H1 (cell line): ENCODE measurements at regions not wholly inside any gene's neighbourhood (a gene's known extent, or its start where the extent isn't known, plus 50 kb on each side); places are given as distances from the start of the nearest gene placed in this dataset.

ENCODE experiments used
- CTCF ChIA-PET: fragments of 300-600 bp; sonication (Branson Sonifier 250); formaldehyde crosslinking; loops from one replicate; lab custom pipeline; 2021; ENCODE audit not compliant: partially characterized antibody; lab: Charles Lee
- POLR2A ChIA-PET: fragments of 300-600 bp; sonication (Branson Sonifier 250); formaldehyde crosslinking; loops from one replicate; lab custom pipeline; 2021; ENCODE audit warnings: inconsistent platforms; ENCODE audit not compliant: partially characterized antibody; lab: Charles Lee
- DNase-seq, 2 experiments: peaks; one replicate each; pipeline versions ENCODE4 v3.0.0 to v3.0.0-alpha.2; 2010 to 2022; ENCODE audit warnings: low spot score in 2 of 2, low read depth in 1 of 2, mixed read lengths in 1 of 2
- FAIRE-seq: peaks from 2 replicates; lab custom pipeline; 2011; peaks lifted over from hg19 to GRCh38; lab: Jason Lieb, UNC
- H2AFZ ChIP-seq: 2 replicates; pipeline ENCODE4 v1.8.1; 2012; ENCODE audit warnings: low read length, inconsistent platforms
- H2AK5ac ChIP-seq: 2 replicates; pipeline ENCODE4 v1.6.1; 2013; ENCODE audit warnings: low read depth, low read length
- H2BK120ac ChIP-seq: replicated peaks from 2 replicates; pipeline ENCODE3; 2013; ENCODE audit warnings: low read depth, low read length, inconsistent platforms
- H2BK12ac ChIP-seq: 2 replicates; pipeline ENCODE4 v1.6.1; 2013; ENCODE audit warnings: low read depth, low read length
- H2BK15ac ChIP-seq: 2 replicates; pipeline ENCODE4 v1.6.1; 2013; ENCODE audit warnings: low read length
- H2BK20ac ChIP-seq: 2 replicates; pipeline ENCODE4 v1.6.1; 2013; ENCODE audit warnings: low read length
- H2BK5ac ChIP-seq: 2 replicates; pipeline ENCODE4 v1.6.1; 2013; ENCODE audit warnings: low read depth, low read length
- H3K14ac ChIP-seq: 2 replicates; pipeline ENCODE4 v1.6.1; 2013; ENCODE audit warnings: inconsistent platforms; ENCODE audit not compliant: insufficient read length
- H3K18ac ChIP-seq: 2 replicates; pipeline ENCODE4 v1.6.1; 2013; ENCODE audit warnings: low read length; ENCODE audit errors: extremely low read depth
- H3K23ac ChIP-seq: 2 replicates; pipeline ENCODE4 v1.6.1; 2013; ENCODE audit warnings: inconsistent platforms; ENCODE audit not compliant: insufficient read length
- H3K23me2 ChIP-seq: 2 replicates; pipeline ENCODE4 v1.6.1; 2013; ENCODE audit warnings: low read depth, low read length
- H3K27ac ChIP-seq: 2 replicates; pipeline ENCODE4 v1.6.1; 2011; ENCODE audit warnings: low read depth, low read length, inconsistent platforms
- H3K27me3 ChIP-seq, 4 experiments: replicated peaks in 1 of 4; 1 replicate in 1 of 4; 2 replicates in 3 of 4; pipeline versions ENCODE4 v1.6.1 to v1.8.1; 2011 to 2013; ENCODE audit warnings: low read length in 3 of 4, mild to moderate bottlenecking in 3 of 4, inconsistent platforms in 2 of 4, mixed read lengths in 2 of 4, moderate library complexity in 1 of 4; ENCODE audit not compliant: control insufficient read depth in 3 of 4, insufficient read depth in 3 of 4; ENCODE audit errors: extremely low read depth in 1 of 4
- H3K36me3 ChIP-seq, 4 experiments: 2 replicates each; pipeline versions ENCODE4 v1.6.1 to v1.8.1; 2011 to 2013; ENCODE audit warnings: mild to moderate bottlenecking in 4 of 4, low read length in 3 of 4, moderate library complexity in 2 of 4, control low read depth in 1 of 4, inconsistent platforms in 1 of 4; ENCODE audit not compliant: insufficient read depth in 4 of 4, control insufficient read depth in 2 of 4
- H3K4ac ChIP-seq: replicated peaks from 2 replicates; pipeline ENCODE3; 2013; ENCODE audit warnings: low read length, low read depth, mixed read lengths, inconsistent platforms; ENCODE audit not compliant: insufficient read length
- H3K4me1 ChIP-seq, 4 experiments: replicated peaks in 1 of 4; 1 replicate in 1 of 4; 2 replicates in 3 of 4; pipeline versions ENCODE4 v1.6.1 to v1.8.1; 2011 to 2013; ENCODE audit warnings: low read length in 3 of 4, inconsistent platforms in 2 of 4, mixed read lengths in 1 of 4; ENCODE audit not compliant: insufficient read depth in 4 of 4, control insufficient read depth in 3 of 4
- H3K4me2 ChIP-seq, 2 experiments: 2 replicates each; pipeline versions ENCODE4 v1.6.1 to v1.8.1; 2011 to 2013; ENCODE audit warnings: low read depth in 2 of 2, low read length in 2 of 2, control low read depth in 1 of 2, inconsistent platforms in 1 of 2, mild to moderate bottlenecking in 1 of 2; ENCODE audit not compliant: insufficient read depth in 1 of 2
- H3K4me3 ChIP-seq, 4 experiments: fragments of 200-600, 300-600 bp in 1 of 4; sonication (generic), shearing (Covaris generic), sonication (Bioruptor Twin) in 1 of 4; 2 replicates each; pipeline versions ENCODE4 v1.5.1 to v1.8.1; 2011 to 2016; ENCODE audit warnings: low read length in 4 of 4, low read depth in 3 of 4, control low read depth in 2 of 4, inconsistent platforms in 2 of 4, mild to moderate bottlenecking in 2 of 4, mixed read lengths in 1 of 4, moderate library complexity in 1 of 4; ENCODE audit not compliant: insufficient read depth in 2 of 4; ENCODE audit errors: extremely low read depth in 1 of 4
- H3K56ac ChIP-seq: replicated peaks from 2 replicates; pipeline ENCODE3; 2013; ENCODE audit warnings: low read depth, mild to moderate bottlenecking, mixed read lengths, low read length, inconsistent platforms; ENCODE audit not compliant: insufficient read length
- H3K79me1 ChIP-seq: 2 replicates; pipeline ENCODE4 v1.6.1; 2013; ENCODE audit warnings: low read depth, low read length, control low read depth
- H3K79me2 ChIP-seq, 2 experiments: 2 replicates each; pipeline versions ENCODE4 v1.6.1 to v1.8.1; 2012 to 2013; ENCODE audit warnings: low read length in 2 of 2, mild to moderate bottlenecking in 2 of 2, inconsistent platforms in 1 of 2; ENCODE audit not compliant: insufficient read depth in 2 of 2, control insufficient read depth in 1 of 2
- H3K9ac ChIP-seq, 4 experiments: replicated peaks in 1 of 4; 1 replicate in 1 of 4; 2 replicates in 3 of 4; pipeline versions ENCODE4 v1.6.1 to v1.8.1; 2011 to 2013; ENCODE audit warnings: low read depth in 3 of 4, low read length in 3 of 4, control low read depth in 2 of 4, mild to moderate bottlenecking in 2 of 4, moderate library complexity in 2 of 4, inconsistent platforms in 1 of 4; ENCODE audit errors: extremely low read depth in 1 of 4
- H3K9me3 ChIP-seq, 2 experiments: 2 replicates each; pipeline versions ENCODE4 v1.6.1 to v1.8.1; 2012 to 2013; ENCODE audit warnings: mild to moderate bottlenecking in 2 of 2, moderate library complexity in 2 of 2, control low read depth in 1 of 2, inconsistent platforms in 1 of 2, low read depth in 1 of 2, low read length in 1 of 2, mixed read lengths in 1 of 2; ENCODE audit not compliant: insufficient read depth in 2 of 2
- H4K20me1 ChIP-seq, 2 experiments: replicated peaks in 1 of 2; 2 replicates each; pipeline versions ENCODE3 to v1.8.1; 2011 to 2013; ENCODE audit warnings: inconsistent platforms in 2 of 2, low read length in 2 of 2, mild to moderate bottlenecking in 1 of 2; ENCODE audit not compliant: insufficient read depth in 2 of 2, control insufficient read depth in 1 of 2
- H4K5ac ChIP-seq: 2 replicates; pipeline ENCODE4 v1.6.1; 2013; ENCODE audit warnings: low read length, low read depth, mixed read lengths, inconsistent platforms; ENCODE audit not compliant: insufficient read length
- H4K8ac ChIP-seq: 2 replicates; pipeline ENCODE4 v1.8.0; 2013; ENCODE audit warnings: mild to moderate bottlenecking, moderate library complexity, low read length, inconsistent platforms; ENCODE audit not compliant: insufficient read depth; ENCODE audit errors: extremely low read depth
- H4K91ac ChIP-seq: replicated peaks from 2 replicates; pipeline ENCODE3; 2013; ENCODE audit warnings: low read length, mixed read lengths, inconsistent platforms; ENCODE audit not compliant: insufficient read length
- BCL11A ChIP-seq, 2 experiments: IDR thresholded peaks; one replicate each; pipeline ENCODE4 v1.6.1; 2011; ENCODE audit warnings: low read depth in 2 of 2, low read length in 2 of 2, mild to moderate bottlenecking in 2 of 2
- WGBS, 2 experiments: shearing (Covaris generic) in 1 of 2; methylation state at CpG; one replicate each; pipeline versions ENCODE4 v1.1.6 to v1.1.7; 2013 to 2015; ENCODE audit warnings: low lambda C conversion rate in 2 of 2, mixed read lengths in 2 of 2, inconsistent platforms in 1 of 2, low coverage in 1 of 2, missing lambda C conversion rate in 1 of 2; ENCODE audit not compliant: insufficient replicate concordance in 2 of 2, insufficient coverage in 1 of 2, insufficient read length in 1 of 2; ENCODE audit errors: extremely low coverage in 1 of 2, missing lambda C conversion rate in 1 of 2; 5-methylcytosine and 5-hydroxymethylcytosine counted together

- Histone ChIP-seq H3K79me1 (no peaks in the 10 kb centered on the region; the same call in 1 of the 2 replicates), H3K4me1 (no peaks in the 10 kb centered on the region; a peak in 2 of 7 replicates), H3K4me2 (peak overlapping the region in 1 of 2 experiments; percentile 27; a peak in 1 of 4 replicates), H3K56ac (no peak overlapping the region), H2AK5ac (no peak overlapping the region), H2BK15ac (no peak overlapping the region), H3K23me2 (no peaks in the 10 kb centered on the region), H2BK5ac (no peak overlapping the region), H3K18ac (no peak overlapping the region), H3K23ac (no peak overlapping the region), H4K20me1 (no peaks in the 10 kb centered on the region), H2AFZ (peak overlapping the region; percentile 75; the same call in 1 of the 2 replicates), H2BK20ac (no peak overlapping the region), H4K8ac (no peak overlapping the region)
- DNase-seq (no peak), FAIRE-seq (no peak)
- 62% methylated on average over 5 of the region's 5 CpGs; no CpG with 5 or more reads in 1 of the 2 experiments for WGBS, 2 experiments
- no peak for TF ChIP-seq BCL11A (IDR thresholded peaks at IDR 0.05; ENCODE audit: low read depth in 2 of 2, low read length in 2 of 2)
- TF ChIP-seq, all 59 proteins: peak for 0
- Histone ChIP-seq H3K79me2 (no peaks in the 10 kb centered on the region), H4K5ac (no peak overlapping the region), H3K27me3 (no peaks in the 10 kb centered on the region), H3K9ac (no peak overlapping the region), H3K27ac (no peak overlapping the region), H2BK120ac (no peak overlapping the region), H3K14ac (no peak overlapping the region), H3K36me3 (no peaks in the 10 kb centered on the region), H2BK12ac (no peak overlapping the region), H3K9me3 (0 out of 4 replicates have a peak, but pooled peaks cover 0 to 4% of the 10 kb centered on the region in 2 experiments), H3K4me3 (no peak overlapping the region), H3K4ac (no peak overlapping the region), H4K91ac (no peak overlapping the region)
- CTCF ChIA-PET: interaction anchor here (0.6 kb wide), 1 partner anchor 1341 kb away, joined by 3 read pairs; no protein-coding TSS in a partner anchor
- POLR2A ChIA-PET: no interaction called here
These were observed 163.7 kb downstream of the MOBP start for GRCh38 chr3:39631136-39631535.
